ENCODE measurements at regions not wholly inside any gene's neighbourhood (a gene's known extent, or its start where the extent isn't known, plus 50 kb on each side); places are given as distances from the start of the nearest gene placed in this dataset.
"Not testable (repeated sequence)": the region's sequence is repeated elsewhere in the genome, so short reads cannot be mapped to it uniquely, and the experiment has no call there.

- Histone ChIP-seq H3K4me3 (ENCODE audit: low read length) (no peak overlapping the region), H3K4me2 (ENCODE audit: low read length) (no peak overlapping the region), H3F3A (ENCODE audit: insufficient read depth, low read length, poor library complexity, severe bottlenecking) (no peaks in the 10 kb centered on the region), H3K9ac (ENCODE audit: low read length) (no peak overlapping the region), H4K20me1 (ENCODE audit: insufficient read depth) (no peaks in the 10 kb centered on the region), H3K27me3 (ENCODE audit: insufficient read depth, low read depth, low read length) (no peaks in the 10 kb centered on the region), H3K9me2 (ENCODE audit: insufficient read depth, low read length) (no peaks in the 10 kb centered on the region), H2AFZ (ENCODE audit: low read depth, low read length) (no peak overlapping the region), H3K9me3 (ENCODE audit: low read length) (no peaks in the 10 kb centered on the region), H3K79me2 (replicated peaks; ENCODE audit: insufficient read depth, low read length) (no peaks in the 10 kb centered on the region), H3K36me3 (ENCODE audit: insufficient read depth, low read length) (no peaks in the 10 kb centered on the region), H3K27ac (ENCODE audit: low read length) (peak overlapping the region; percentile 26)
- TF ChIP-seq TAF1 (IDR thresholded peaks at IDR 0.05; ENCODE audit: low read depth), result no peak
- TF ChIP-seq EZH2 (IDR thresholded peaks at IDR 0.05; ENCODE audit: borderline replicate concordance, insufficient read depth, low read length, poor library complexity, severe bottlenecking), result no peak
- TF ChIP-seq EP300 (conservative IDR thresholded peaks at IDR 0.05; ENCODE audit: poor library complexity, severe bottlenecking), result peak; percentile 82
- TF ChIP-seq RAD21 (conservative IDR thresholded peaks at IDR 0.05), result no peak
- no peak for TF ChIP-seq SMC3 (conservative IDR thresholded peaks at IDR 0.05; ENCODE audit: poor library complexity)
- TF ChIP-seq POLR2AphosphoS5 (IDR thresholded peaks at IDR 0.05), result peak; percentile 48
- TF ChIP-seq, protein P1, sequence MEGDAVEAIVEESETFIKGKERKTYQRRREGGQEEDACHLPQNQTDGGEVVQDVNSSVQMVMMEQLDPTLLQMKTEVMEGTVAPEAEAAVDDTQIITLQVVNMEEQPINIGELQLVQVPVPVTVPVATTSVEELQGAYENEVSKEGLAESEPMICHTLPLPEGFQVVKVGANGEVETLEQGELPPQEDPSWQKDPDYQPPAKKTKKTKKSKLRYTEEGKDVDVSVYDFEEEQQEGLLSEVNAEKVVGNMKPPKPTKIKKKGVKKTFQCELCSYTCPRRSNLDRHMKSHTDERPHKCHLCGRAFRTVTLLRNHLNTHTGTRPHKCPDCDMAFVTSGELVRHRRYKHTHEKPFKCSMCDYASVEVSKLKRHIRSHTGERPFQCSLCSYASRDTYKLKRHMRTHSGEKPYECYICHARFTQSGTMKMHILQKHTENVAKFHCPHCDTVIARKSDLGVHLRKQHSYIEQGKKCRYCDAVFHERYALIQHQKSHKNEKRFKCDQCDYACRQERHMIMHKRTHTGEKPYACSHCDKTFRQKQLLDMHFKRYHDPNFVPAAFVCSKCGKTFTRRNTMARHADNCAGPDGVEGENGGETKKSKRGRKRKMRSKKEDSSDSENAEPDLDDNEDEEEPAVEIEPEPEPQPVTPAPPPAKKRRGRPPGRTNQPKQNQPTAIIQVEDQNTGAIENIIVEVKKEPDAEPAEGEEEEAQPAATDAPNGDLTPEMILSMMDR (IDR thresholded peaks at IDR 0.05; ENCODE audit: poor library complexity, severe bottlenecking), result no peak
- TF ChIP-seq MXI1 (conservative IDR thresholded peaks at IDR 0.05; ENCODE audit: poor library complexity, severe bottlenecking), result no peak
Observed at GRCh38 chr3:165981318-165981717, 144.1 kb upstream of the BCHE start.

- not testable (repeated sequence) for H3K27me3 ChIP-seq (ENCODE audit: insufficient read depth, low read depth, low read length); H3F3A ChIP-seq (ENCODE audit: insufficient read depth, low read length, poor library complexity, severe bottlenecking); H3K79me2 ChIP-seq (replicated peaks; ENCODE audit: insufficient read depth, low read length); H3K27ac ChIP-seq (ENCODE audit: low read length); H3K9me3 ChIP-seq (ENCODE audit: low read length); H2AFZ ChIP-seq (ENCODE audit: low read depth, low read length); H3K36me3 ChIP-seq (ENCODE audit: insufficient read depth, low read length); H3K9me2 ChIP-seq (ENCODE audit: insufficient read depth, low read length); H4K20me1 ChIP-seq (ENCODE audit: insufficient read depth); H3K4me2 ChIP-seq (ENCODE audit: low read length); H3K4me3 ChIP-seq (ENCODE audit: low read length); H3K9ac ChIP-seq (ENCODE audit: low read length)
Observed at GRCh38 chr3:165960825-165961224, 123.6 kb upstream of the BCHE start.

GRCh38 chr3:165954171-165954570 is 116.9 kb upstream of the BCHE start:
- Histone ChIP-seq H3K36me3 (ENCODE audit: insufficient read depth, low read length) (no peaks in the 10 kb centered on the region), H4K20me1 (ENCODE audit: insufficient read depth) (no peaks in the 10 kb centered on the region), H3K9me2 (ENCODE audit: insufficient read depth, low read length) (no peaks in the 10 kb centered on the region), H3K79me2 (replicated peaks; ENCODE audit: insufficient read depth, low read length) (no peaks in the 10 kb centered on the region), H3K4me3 (ENCODE audit: low read length) (no peak overlapping the region), H3K9me3 (ENCODE audit: low read length) (no peaks in the 10 kb centered on the region), H3K9ac (ENCODE audit: low read length) (no peak overlapping the region), H3K27me3 (ENCODE audit: insufficient read depth, low read depth, low read length) (no peaks in the 10 kb centered on the region), H3K4me2 (ENCODE audit: low read length) (no peak overlapping the region), H2AFZ (ENCODE audit: low read depth, low read length) (no peak overlapping the region), H3F3A (ENCODE audit: insufficient read depth, low read length, poor library complexity, severe bottlenecking) (no peaks in the 10 kb centered on the region), H3K27ac (ENCODE audit: low read length) (no peak overlapping the region)
- TF ChIP-seq POLR2AphosphoS5 (IDR thresholded peaks at IDR 0.05) (no peak), EP300 (conservative IDR thresholded peaks at IDR 0.05; ENCODE audit: poor library complexity, severe bottlenecking) (no peak), MXI1 (conservative IDR thresholded peaks at IDR 0.05; ENCODE audit: poor library complexity, severe bottlenecking) (no peak), EZH2 (IDR thresholded peaks at IDR 0.05; ENCODE audit: borderline replicate concordance, insufficient read depth, low read length, poor library complexity, severe bottlenecking) (no peak), RAD21 (conservative IDR thresholded peaks at IDR 0.05) (no peak), SMC3 (conservative IDR thresholded peaks at IDR 0.05; ENCODE audit: poor library complexity) (no peak), TAF1 (IDR thresholded peaks at IDR 0.05; ENCODE audit: low read depth) (no peak)
- TF ChIP-seq, protein P2, sequence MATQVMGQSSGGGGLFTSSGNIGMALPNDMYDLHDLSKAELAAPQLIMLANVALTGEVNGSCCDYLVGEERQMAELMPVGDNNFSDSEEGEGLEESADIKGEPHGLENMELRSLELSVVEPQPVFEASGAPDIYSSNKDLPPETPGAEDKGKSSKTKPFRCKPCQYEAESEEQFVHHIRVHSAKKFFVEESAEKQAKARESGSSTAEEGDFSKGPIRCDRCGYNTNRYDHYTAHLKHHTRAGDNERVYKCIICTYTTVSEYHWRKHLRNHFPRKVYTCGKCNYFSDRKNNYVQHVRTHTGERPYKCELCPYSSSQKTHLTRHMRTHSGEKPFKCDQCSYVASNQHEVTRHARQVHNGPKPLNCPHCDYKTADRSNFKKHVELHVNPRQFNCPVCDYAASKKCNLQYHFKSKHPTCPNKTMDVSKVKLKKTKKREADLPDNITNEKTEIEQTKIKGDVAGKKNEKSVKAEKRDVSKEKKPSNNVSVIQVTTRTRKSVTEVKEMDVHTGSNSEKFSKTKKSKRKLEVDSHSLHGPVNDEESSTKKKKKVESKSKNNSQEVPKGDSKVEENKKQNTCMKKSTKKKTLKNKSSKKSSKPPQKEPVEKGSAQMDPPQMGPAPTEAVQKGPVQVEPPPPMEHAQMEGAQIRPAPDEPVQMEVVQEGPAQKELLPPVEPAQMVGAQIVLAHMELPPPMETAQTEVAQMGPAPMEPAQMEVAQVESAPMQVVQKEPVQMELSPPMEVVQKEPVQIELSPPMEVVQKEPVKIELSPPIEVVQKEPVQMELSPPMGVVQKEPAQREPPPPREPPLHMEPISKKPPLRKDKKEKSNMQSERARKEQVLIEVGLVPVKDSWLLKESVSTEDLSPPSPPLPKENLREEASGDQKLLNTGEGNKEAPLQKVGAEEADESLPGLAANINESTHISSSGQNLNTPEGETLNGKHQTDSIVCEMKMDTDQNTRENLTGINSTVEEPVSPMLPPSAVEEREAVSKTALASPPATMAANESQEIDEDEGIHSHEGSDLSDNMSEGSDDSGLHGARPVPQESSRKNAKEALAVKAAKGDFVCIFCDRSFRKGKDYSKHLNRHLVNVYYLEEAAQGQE (IDR thresholded peaks at IDR 0.05; ENCODE audit: borderline replicate concordance), result no peak
- TF ChIP-seq, protein P1 (IDR thresholded peaks at IDR 0.05; ENCODE audit: poor library complexity, severe bottlenecking), result no peak

Measured in neural cell (in vitro differentiated cells).